ENCODE measurements at regions not wholly inside any gene's neighbourhood (a gene's known extent, or its start where the extent isn't known, plus 50 kb on each side); places are given as distances from the start of the nearest gene placed in this dataset.
"Not testable (repeated sequence)": the region's sequence is repeated elsewhere in the genome, so short reads cannot be mapped to it uniquely, and the experiment has no call there.

DNA sequence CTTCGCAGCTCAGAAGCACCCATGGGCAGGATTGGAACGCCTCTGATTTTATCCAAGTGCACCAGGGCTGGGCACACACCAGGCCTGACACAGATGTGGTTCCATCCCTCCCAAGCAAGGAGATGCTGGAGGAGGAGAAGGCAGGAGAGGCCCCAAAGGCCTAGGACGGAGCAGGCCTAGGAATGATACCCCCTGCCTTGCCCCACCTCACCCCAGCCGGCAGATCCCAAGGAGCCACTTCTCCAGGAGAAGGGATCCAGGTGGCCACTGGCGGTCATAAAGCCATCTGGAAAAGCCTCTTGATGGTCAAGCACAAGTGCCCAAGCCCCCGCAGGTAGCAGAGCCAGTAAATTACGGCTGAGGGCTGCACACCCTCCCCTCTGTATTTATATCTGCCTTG is 211.8 kb downstream of the TBC1D2B start:
- TF ChIP-seq MAX (IDR thresholded peaks at IDR 0.05; ENCODE audit: low read depth, low read length) = no peak
- H3K4me3 ChIP-seq (ENCODE audit: low read depth, low read length) = no peak overlapping the region
- DNase-seq (ENCODE audit: low read depth) = no peak

DNA sequence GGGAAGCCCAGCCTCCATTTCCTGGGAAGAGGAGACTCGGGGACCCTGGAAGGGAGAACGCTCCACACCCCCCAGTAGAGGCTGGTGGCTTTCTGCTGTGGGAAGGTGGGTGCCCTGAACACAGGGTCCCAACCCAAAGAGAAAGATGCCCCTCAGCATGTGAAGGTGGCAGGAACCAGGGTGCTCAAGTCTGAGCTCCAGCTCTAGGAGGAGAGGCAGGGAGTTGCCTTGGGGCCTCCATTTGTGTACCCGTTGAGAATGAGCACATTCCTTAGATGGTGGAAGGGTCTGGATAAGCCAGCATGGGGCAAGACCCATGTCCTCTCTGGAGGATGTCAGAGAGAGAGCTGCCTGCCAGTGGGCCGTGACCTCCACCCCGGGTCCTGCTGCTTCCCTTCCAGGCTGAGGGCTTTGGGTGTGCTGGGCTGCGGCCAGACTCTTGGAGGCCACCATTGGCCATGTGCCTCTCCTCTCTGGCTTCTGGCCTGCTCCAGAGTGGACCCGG is 212.4 kb downstream of the TBC1D2B start:
- DNase-seq (ENCODE audit: low read depth) = no peak
- no peak overlapping the region for H3K4me3 ChIP-seq (ENCODE audit: low read depth, low read length)
- TF ChIP-seq POLR2A (IDR thresholded peaks at IDR 0.05; ENCODE audit: extremely low read depth, insufficient read length) = no peak
- TF ChIP-seq MYC (IDR thresholded peaks at IDR 0.05; ENCODE audit: low read depth, low read length) = no peak
- no peak for TF ChIP-seq MAX (IDR thresholded peaks at IDR 0.05; ENCODE audit: low read depth, low read length)
- TF ChIP-seq CTCF (IDR thresholded peaks at IDR 0.05; ENCODE audit: low read depth, low read length) = no peak

GRCh38 chr15:77864211-77865105 is 213.1 kb downstream of the TBC1D2B start:
- no peak for TF ChIP-seq MAX (IDR thresholded peaks at IDR 0.05; ENCODE audit: low read depth, low read length)
- no peak for TF ChIP-seq CTCF (IDR thresholded peaks at IDR 0.05; ENCODE audit: low read depth, low read length)
- no peak for TF ChIP-seq MYC (IDR thresholded peaks at IDR 0.05; ENCODE audit: low read depth, low read length)
- TF ChIP-seq POLR2A (IDR thresholded peaks at IDR 0.05; ENCODE audit: extremely low read depth, insufficient read length) = no peak
- H3K4me3 ChIP-seq (ENCODE audit: low read depth, low read length) = no peak overlapping the region
- DNase-seq (ENCODE audit: low read depth) = no peak

DNA sequence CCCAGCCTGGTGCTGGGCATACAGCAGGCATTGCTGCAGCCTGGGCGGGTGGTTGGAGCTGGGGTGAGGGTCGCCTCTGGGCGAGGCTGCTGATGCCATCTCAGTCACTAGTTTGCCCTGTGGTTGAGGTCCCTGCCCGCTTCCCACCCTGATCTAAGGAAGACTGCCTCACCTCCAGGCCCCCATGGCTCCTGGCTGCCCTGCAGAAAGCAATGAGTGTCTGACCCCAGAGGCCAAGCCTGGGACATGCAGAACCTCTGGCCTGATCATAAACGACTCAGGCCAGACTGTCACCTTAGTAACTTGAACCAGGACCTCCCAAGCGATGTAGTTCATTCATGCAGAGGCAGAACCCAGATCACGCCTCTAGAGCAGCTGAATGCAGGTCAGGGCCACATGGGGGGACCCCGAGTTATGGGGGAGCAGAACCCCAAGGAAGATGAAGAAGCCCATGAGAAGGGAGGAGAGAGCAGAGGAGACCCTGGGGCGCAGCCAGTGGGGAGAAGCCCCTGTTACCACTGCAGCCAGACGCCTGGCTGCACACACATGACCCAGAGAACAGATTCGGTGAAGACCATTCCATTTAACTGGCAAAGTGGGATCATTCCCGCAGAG is 213.9 kb downstream of the TBC1D2B start:
- no peak overlapping the region for H3K4me3 ChIP-seq (ENCODE audit: low read depth, low read length)
- TF ChIP-seq CTCF (IDR thresholded peaks at IDR 0.05; ENCODE audit: low read depth, low read length) = no peak
- no peak for TF ChIP-seq POLR2A (IDR thresholded peaks at IDR 0.05; ENCODE audit: extremely low read depth, insufficient read length)
- TF ChIP-seq MYC (IDR thresholded peaks at IDR 0.05; ENCODE audit: low read depth, low read length) = no peak
- TF ChIP-seq MAX (IDR thresholded peaks at IDR 0.05; ENCODE audit: low read depth, low read length) = no peak
- no peak for DNase-seq (ENCODE audit: low read depth)

- peak; percentile 30 for DNase-seq (ENCODE audit: low read depth)
- no peak for TF ChIP-seq CTCF (IDR thresholded peaks at IDR 0.05; ENCODE audit: low read depth, low read length)
- TF ChIP-seq MYC (IDR thresholded peaks at IDR 0.05; ENCODE audit: low read depth, low read length) = no peak
- TF ChIP-seq POLR2A (IDR thresholded peaks at IDR 0.05; ENCODE audit: extremely low read depth, insufficient read length) = no peak
- no peak for TF ChIP-seq MAX (IDR thresholded peaks at IDR 0.05; ENCODE audit: low read depth, low read length)
- H3K4me3 ChIP-seq (ENCODE audit: low read depth, low read length) = no peak overlapping the region
Measured at GRCh38 chr15:77862651-77863104, 214.8 kb downstream of the TBC1D2B start.

DNA sequence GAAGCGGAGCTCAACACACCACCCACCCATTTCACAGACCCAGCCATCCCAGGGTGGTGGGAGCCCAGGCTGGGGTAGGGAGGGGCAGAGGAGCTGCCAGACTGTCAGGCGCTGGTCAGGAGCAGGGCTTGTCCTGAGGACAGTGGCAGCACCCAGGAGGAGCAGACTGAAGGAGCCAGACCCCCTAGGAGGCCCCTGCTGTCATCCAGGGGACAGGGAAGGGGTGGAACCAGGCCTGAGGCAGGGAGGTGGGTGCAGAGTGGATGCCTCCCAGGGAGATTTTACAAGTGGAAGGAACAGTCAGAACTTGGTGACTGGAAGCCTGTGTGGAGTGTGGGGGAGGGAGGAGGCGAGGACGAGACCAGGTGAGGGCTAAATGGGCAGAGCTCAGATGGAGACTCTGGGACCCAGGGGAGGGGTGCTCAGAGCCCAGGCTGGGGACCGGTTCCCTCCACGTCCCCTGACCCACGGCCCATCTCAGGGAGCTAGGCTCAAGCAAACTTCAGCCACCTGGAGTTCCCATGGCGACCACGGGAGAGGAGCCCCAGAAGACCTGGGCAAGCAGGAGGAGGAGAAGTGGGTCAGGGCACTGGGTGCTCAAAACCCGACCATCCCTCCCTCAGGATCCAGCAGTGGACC is 215.4 kb downstream of the TBC1D2B start:
- not testable (repeated sequence) for H3K4me3 ChIP-seq (ENCODE audit: low read depth, low read length); DNase-seq (ENCODE audit: low read depth)

Data from NB4 (cell line).